Tibial artery (tissue), 4 donors: ENCODE measurements at regions not wholly inside any gene's neighbourhood (a gene's known extent, or its start where the extent isn't known, plus 50 kb on each side); places are given as distances from the start of the nearest gene placed in this dataset.

Source experiments
- DNase-seq, 2 donors: peaks; one replicate each; pipeline ENCODE4 v3.0.0-alpha.2; 2019
- H3K27ac ChIP-seq, 2 donors: fragments of 200-600 bp; sonication (generic) in 1 of 2; 1 replicate in 1 of 2; 2 replicates in 1 of 2; pipeline ENCODE4 v1.5.1; 2018 to 2019; ENCODE audit warnings: mild to moderate bottlenecking in 1 of 2
- H3K27me3 ChIP-seq, 2 donors: fragments of 200-600 bp; sonication (generic) in 1 of 2; one replicate each; pipeline versions ENCODE4 v1.5.1 to v1.6.0; 2016 to 2019
- H3K36me3 ChIP-seq, 3 donors: fragments of 200-600 bp; sonication (generic) in 2 of 3; one replicate each; pipeline ENCODE4 v1.5.1; 2016 to 2019; ENCODE audit warnings: mild to moderate bottlenecking in 2 of 3
- H3K4me1 ChIP-seq, 4 donors: fragments of 200-600 bp; sonication (generic) in 2 of 4; 1 replicate in 3 of 4; 2 replicates in 1 of 4; pipeline ENCODE4 v1.5.1; 2016 to 2019
- H3K4me3 ChIP-seq, 2 donors: fragments of 200-600 bp; sonication (generic) in 1 of 2; 1 replicate in 1 of 2; 2 replicates in 1 of 2; pipeline ENCODE4 v1.5.1; 2018 to 2019; ENCODE audit warnings: mild to moderate bottlenecking in 2 of 2
- H3K9me3 ChIP-seq, 3 donors: fragments of 200-600 bp; sonication (generic) in 1 of 3; one replicate each; pipeline ENCODE4 v1.5.1; 2016 to 2019
- CTCF ChIP-seq, 2 experiments: fragments of 200-600 bp in 1 of 2; fragments of 450-650 bp in 1 of 2; IDR thresholded peaks; one replicate each; pipeline ENCODE4 v1.5.1; 2017 to 2019; ENCODE audit warnings: antibody characterized with exemption in 2 of 2, mild to moderate bottlenecking in 1 of 2, moderate library complexity in 1 of 2
- intact Hi-C: fragments of 100-400 bp; cut with DNase I; formaldehyde crosslinking; loops from one replicate; pipeline ENCODE4 v1.15.0; 2023; ENCODE audit warnings: low total_unique reads

GRCh38 chr22:22401381-22401780 lies 107.2 kb downstream of the ZNF280B start:
- no peak for DNase-seq
- no peak for TF ChIP-seq CTCF (IDR thresholded peaks at IDR 0.05)
- H3K27me3 ChIP-seq: peaks cover 0 to 18% of the 10 kb centered on the region in 2 donors
- no peaks in the 10 kb centered on the region for H3K4me1 ChIP-seq
- H3K27ac ChIP-seq: no peak overlapping the region
- H3K9me3 ChIP-seq: no peaks in the 10 kb centered on the region
- no peak overlapping the region for H3K4me3 ChIP-seq
- no peaks in the 10 kb centered on the region for H3K36me3 ChIP-seq
- intact Hi-C loops: no loop called here

GRCh38 chr22:22403306-22403705 lies 105.2 kb downstream of the ZNF280B start:
- H3K9me3 ChIP-seq: no peaks in the 10 kb centered on the region
- H3K27ac ChIP-seq: no peak overlapping the region
- intact Hi-C loops: no loop called here
- H3K36me3 ChIP-seq: no peaks in the 10 kb centered on the region
- H3K4me3 ChIP-seq: no peak overlapping the region
- no peak for TF ChIP-seq CTCF (IDR thresholded peaks at IDR 0.05)
- peaks cover 0 to 4% of the 10 kb centered on the region in 2 donors for H3K27me3 ChIP-seq
- H3K4me1 ChIP-seq: no peaks in the 10 kb centered on the region
- DNase-seq: no peak

DNA sequence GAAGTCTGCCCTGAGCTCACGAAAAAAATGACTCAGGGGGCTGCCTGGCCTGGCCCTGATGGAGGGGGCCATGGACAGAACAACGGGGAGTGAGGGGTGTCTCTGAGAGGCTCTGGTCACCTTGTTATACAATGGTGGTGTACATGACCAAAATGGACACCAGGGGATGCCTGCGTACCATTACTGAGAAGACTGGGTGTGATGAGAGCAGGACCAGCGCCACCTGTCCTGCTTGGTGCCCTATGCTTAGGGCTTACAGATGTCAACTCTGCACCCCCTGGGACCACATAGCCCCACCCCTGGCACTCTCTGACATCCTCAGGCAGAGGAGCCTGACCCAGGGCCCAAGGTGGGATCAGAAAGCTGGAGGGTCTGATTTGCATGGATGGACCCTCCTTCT lies 104.8 kb downstream of the ZNF280B start:
- no peak overlapping the region for H3K27ac ChIP-seq
- TF ChIP-seq CTCF (IDR thresholded peaks at IDR 0.05): no peak
- H3K4me1 ChIP-seq: no peaks in the 10 kb centered on the region

GRCh38 chr22:22404598-22405284 lies 103.8 kb downstream of the ZNF280B start:
- Histone ChIP-seq H3K4me3 (no peak overlapping the region), H3K27ac (no peak overlapping the region), H3K36me3 (no peaks in the 10 kb centered on the region), H3K27me3 (peaks cover 0 to 13% of the 10 kb centered on the region in 2 donors), H3K4me1 (no peaks in the 10 kb centered on the region), H3K9me3 (no peaks in the 10 kb centered on the region)
- TF ChIP-seq CTCF (IDR thresholded peaks at IDR 0.05): no peak
- intact Hi-C loops: no loop called here
- no peak for DNase-seq

More for the DNA sequence above, 104.8 kb downstream of the ZNF280B start:
- intact Hi-C loops: no loop called here
- H3K36me3 ChIP-seq: no peaks in the 10 kb centered on the region
- no peak overlapping the region for H3K4me3 ChIP-seq
- no peak for DNase-seq
- H3K27me3 ChIP-seq: peaks cover 0 to 5% of the 10 kb centered on the region in 2 donors
- H3K9me3 ChIP-seq: no peaks in the 10 kb centered on the region

DNA sequence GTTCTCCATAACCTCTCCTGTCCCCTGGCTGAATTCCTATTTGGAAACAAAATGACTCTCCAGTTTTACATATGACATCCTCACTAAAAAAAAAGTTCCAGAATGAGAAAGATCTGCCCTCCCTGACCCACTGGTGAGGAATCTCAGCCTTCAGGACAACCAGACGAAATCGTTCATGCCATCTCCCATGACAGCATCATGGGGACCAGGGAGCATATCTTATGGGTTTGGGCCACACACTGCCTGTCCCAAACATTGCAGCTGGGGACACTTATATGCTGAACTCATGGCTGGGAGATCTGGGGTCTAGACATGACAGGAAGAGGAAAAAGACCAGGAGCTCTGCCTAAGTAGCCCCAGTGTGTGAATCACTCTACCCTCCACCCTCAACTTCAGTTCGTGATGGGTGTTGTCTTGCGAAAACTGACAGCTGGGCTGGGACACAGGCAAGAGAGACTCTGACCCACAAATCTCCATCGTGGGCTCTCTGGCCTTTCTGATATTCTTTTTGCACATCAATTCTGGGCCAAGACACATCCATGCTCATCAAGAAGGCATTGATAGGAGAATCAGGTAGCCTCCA lies 102.0 kb downstream of the ZNF280B start:
- intact Hi-C loops: no loop called here
- Histone ChIP-seq H3K27me3 (peaks cover 0 to 13% of the 10 kb centered on the region in 2 donors), H3K4me1 (no peaks in the 10 kb centered on the region), H3K36me3 (no peaks in the 10 kb centered on the region), H3K4me3 (no peak overlapping the region), H3K27ac (no peak overlapping the region), H3K9me3 (no peaks in the 10 kb centered on the region)
- no peak for TF ChIP-seq CTCF (IDR thresholded peaks at IDR 0.05)
- no peak for DNase-seq
